ENCODE measurements at regions not wholly inside any gene's neighbourhood (a gene's known extent, or its start where the extent isn't known, plus 50 kb on each side); places are given as distances from the start of the nearest gene placed in this dataset.

DNA sequence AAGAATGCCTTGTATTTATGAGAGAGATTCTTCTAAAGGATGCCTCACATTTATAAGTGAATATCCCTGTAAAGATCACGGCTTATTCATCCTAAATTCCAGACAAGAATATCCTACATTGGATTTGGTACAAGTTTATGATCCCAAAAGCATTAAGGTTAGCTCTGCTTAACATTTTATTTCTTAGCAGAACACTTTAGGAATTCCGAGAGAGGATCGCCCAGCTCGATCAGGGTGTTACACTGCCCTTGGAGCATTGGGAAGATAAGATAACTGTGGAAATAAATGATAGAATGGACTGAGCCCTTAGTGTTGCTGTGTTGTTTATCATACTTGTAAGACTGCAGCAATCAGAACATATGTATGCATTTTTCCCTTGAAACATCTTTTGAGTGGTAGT lies 223.0 kb upstream of the CDIN1 start:
- no peak for DNase-seq (ENCODE audit: low read depth)

DNA sequence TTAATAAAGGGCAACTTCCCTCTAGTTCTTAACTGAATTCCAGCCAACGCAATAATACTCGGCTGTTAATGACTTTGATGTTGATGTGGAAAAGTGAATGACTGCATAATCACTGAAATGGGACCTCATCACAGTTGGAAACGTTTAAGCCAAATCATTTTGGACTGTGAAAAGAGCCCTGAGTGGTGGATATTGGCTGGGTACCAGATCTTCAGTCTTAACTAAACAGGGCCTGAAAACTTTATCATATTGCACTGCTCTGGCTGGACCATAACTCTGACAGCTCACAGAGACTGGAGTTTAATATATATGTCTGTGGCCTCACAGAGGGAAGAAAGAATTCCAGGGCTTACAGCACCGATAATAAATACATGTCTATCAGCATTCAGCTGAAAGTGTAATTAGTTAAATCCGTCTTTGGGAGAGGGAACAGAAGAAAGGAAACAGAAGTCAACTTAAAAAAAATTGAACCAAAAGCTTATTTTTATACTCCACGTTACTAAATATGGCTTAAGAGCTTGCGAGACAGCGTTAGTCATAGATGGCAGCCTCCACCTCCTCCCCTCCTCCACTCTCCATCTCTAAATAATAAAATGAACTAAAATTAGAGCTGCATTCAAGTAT lies 222.3 kb upstream of the CDIN1 start:
- no peak for DNase-seq (ENCODE audit: low read depth)

DNA sequence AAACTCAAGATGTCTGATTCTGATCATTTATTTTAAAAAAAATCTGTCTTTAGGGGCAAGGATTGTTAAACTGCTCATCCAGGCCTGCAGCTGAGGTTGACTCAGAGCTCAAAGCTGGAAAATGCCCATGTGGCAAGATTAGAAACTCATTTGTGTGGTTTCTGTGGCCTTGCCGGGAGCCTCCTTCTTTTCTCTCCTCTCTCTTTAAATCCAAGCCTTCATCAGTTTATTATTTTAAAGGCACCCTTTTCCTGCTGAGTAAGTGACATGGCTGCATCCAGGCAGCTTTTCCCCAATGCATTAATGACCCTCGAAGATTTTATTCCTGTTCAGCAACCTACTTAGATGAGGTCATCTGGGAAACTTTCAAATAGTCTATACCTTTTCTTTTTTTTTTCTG lies 221.3 kb upstream of the CDIN1 start:
- DNase-seq (ENCODE audit: low read depth) = no peak

DNA sequence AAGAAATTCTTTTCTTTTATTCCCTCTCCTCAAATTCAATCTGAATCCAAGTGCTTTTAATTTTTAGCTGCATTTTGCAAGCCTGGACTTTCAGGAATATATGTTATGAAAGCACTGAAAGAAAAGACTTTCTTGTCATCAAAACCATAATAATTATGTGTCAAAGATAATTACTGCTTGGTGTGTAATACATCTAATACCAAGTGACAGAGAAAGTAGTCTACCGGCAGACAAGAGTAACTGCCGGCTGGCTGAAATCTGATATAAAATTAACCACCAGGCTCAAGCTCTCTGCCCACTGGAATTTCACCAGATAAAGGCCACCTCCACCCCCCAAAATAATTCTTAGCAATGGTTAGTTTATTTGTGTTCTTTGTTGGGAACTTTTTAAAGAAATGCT lies 220.9 kb upstream of the CDIN1 start:
- DNase-seq (ENCODE audit: low read depth) = no peak

DNA sequence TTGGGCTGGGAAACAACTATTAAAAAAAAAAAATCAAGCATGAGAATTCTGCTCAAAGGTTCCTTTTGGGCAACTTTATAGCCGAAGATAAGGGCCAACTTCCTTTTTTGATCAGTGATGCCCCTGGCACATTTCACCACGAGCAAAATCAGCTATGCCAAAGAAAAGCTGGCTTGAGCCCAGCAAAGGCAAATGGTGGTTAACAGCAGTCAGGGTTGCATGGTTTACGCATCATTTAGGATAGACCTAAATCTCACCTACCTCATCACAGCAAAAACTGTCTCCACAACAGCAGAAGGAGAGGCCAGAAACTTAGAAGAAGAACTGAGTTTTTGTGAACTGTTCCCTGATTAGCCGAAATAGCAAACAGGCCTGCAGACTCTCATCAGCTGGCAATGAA lies 220.1 kb upstream of the CDIN1 start:
- no peak for DNase-seq (ENCODE audit: low read depth)

DNA sequence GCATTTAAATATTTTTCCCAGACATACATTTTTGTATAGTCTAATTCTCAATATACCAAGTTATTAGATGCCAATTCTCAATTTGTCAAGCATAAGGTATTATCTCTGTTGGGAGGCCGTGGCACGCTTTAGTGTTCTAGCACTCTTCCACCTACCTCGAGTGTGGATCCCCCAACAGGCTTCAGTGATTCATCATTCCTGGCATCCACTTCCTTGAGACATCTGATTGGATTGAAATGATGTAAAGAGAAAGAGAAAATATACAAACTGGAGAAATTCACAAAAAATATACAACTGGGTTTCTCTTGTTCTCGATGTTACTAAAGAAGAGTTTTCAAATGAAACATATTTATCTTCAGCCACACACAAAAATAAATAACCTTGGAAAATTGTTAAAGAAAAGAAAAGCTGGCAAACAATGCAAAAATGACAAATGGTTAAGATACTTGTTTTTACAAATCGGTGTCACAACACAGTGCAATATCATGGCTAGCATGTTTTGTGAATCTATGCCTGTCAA lies 218.0 kb upstream of the CDIN1 start:
- DNase-seq (ENCODE audit: low read depth) = no peak

DNA sequence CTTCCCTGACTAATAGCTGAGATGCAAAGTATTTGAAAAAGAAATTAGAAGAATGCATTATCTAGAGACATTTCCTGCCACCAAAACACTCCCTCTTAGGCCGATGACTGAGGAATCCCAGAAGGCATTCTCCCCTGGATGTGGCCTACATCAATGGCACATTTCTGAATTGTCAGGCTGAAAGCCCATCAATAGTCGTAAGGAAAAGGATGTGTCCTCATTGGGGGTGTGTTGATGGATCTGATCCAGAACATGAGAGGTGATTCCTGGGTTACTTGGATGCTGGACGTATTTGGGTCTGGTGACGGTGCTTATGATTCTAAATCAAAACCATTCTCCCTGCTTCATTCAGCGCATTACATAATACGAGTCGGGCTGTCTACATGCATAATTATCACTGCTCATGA lies 216.9 kb upstream of the CDIN1 start:
- DNase-seq (ENCODE audit: low read depth) = no peak

DNA sequence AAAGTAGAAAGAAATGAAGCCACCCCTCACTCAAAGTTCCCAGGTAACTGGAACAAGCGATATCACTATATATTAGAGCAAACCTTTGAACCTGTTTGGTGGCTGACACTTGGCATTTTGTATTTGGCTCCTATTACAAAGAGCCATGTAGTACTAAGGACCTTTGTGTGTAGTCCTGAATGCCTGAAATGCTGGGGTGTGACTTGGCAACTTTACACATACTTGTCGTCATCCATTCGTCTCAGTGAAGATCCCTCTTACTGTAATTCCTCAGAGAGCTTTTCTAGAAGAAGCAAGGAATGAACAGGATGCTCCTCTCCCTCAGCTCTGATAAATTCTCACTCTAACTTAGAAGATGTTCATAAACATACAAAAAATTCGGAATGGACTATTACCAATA lies 216.1 kb upstream of the CDIN1 start:
- DNase-seq (ENCODE audit: low read depth) = no peak

DNA sequence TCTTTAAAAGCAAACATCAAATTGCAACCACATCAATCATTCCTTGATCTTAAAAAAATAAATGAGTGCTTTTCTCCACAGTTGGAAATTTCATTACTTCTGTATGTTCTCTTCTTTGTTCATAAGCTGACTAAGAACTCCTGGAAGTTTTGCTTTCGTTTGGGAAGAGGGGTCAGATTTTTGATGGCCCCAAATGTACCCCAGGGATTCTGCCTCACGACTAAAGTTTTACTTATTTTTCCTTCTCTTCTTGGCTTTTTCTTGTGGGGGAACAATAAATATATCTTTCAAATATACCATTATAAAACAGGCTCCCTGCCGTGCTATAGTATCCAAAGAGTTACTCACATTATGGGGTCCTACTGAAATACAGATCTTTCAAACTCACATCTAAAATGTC lies 215.0 kb upstream of the CDIN1 start:
- no peak for DNase-seq (ENCODE audit: low read depth)

DNA sequence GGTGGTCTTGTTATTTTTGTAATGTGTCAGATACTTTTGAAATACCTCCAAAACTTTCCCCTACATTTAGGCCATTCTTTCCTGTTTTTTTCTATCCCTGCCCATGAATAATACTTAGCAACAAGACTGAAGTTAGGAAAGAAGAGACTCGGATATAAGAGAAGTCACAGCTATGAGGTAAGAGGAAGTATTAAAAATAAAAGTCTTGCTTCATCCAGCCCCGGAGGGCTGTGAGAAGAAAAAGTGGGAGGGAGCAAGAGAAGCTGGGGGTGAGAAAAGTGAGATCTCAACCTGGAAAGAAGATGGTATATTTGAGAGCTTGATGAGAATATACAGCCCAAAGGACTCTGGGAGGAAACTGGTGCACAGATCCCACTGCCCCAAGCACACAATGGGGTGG lies 213.5 kb upstream of the CDIN1 start:
- no peak for DNase-seq (ENCODE audit: low read depth)

DNA sequence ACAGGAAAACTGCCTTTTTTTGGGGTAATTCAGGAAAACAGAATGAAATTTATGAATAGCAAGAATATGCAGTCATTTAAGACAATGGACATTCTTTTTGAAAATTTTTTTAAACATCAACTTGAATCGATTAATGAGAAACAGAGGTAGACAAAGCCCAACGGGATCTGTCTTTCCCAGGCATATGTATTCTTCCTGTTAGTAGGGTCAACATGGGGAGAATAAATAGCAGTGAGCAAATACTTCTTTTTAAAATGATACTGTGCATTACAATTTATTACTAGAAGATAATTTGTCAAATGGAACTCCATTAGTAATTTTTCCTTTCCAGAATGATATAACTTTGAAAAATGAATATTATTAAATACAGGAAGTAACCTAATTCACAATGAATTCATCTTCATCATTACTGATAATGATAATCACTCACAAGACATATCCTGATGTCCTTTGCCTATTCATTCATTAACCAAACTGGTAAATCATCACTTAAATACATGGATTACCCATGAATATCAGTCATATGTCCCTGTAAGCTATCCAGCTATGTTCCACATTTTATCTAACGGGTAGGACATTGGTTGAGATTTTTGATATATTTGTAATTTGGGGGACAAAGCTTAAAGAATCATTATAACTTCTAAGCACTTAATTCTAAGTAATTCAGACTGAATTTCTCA lies 209.2 kb upstream of the CDIN1 start:
- DNase-seq (ENCODE audit: low read depth) = no peak

DNA sequence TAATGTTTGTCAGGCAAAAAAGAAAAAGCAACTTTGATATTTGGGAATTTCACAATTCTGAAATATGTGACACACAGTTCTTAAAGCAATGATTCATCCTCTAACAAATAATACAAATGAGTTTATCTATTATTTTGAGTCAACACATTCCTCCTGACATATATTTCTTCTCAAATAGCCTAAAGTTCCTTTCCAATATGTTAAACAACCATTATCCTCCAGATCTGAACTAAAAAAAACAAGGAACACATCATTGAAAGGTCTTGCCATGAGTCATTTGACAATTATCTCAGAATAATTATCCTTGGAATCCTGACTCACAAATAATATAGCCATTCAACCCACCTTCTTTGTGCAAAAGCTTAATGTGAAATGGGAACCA lies 208.7 kb upstream of the CDIN1 start:
- DNase-seq (ENCODE audit: low read depth) = no peak

DNA sequence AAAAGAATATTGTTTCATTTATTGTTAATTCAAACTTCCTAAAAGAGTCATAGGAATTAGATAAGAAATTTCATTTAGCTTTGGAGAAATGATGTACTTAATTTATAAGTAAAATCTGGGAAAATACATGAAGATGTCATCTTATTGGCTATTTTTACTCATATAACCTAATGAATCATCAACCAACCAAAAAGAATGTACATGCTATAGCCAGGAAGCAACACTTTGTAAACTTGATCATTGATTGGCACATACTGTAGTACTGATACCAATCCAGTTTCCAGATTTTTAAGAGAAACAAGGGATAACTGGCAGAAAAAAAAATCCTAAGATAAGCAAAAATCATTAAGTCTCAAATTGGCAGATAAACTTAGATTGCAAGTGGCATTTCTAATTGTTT lies 207.9 kb upstream of the CDIN1 start:
- no peak for DNase-seq (ENCODE audit: low read depth)

DNA sequence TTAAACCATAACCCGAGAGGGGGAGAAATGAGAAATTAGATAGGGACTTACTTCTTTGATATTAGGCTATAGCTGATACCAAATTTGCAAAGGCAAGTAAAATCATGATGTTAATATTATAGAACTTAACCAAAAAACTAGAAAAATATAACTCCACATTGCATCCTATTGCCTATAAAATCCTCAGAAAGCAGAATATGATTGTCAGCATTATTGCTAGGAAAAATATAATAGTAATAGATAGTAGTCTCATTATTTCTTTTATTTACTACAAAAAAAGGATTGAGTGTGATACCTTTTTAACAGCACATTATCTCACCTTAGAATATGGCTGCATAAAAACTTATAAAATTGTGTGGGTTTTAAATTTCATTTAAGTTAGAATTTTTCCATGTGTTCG lies 206.5 kb upstream of the CDIN1 start:
- DNase-seq (ENCODE audit: low read depth) = no peak

DNA sequence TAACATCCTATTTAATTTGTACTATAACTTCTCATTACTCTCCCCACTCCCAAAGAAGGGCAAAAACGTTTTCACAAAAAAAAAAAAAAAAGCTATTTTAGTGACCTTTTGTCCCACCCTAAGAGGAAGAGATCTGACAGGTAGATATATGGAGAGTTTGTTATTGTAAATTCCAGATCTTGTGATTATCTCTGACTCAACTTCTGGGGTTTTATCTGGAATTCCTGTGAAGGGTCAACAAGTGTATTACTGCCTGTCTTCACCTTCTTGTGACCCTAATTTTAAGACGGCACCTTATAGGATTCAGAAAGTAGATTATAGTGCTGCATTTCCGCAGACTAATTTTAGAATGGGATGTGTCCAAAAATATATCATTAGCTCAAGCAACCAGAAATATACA lies 205.9 kb upstream of the CDIN1 start:
- DNase-seq (ENCODE audit: low read depth) = no peak

DNA sequence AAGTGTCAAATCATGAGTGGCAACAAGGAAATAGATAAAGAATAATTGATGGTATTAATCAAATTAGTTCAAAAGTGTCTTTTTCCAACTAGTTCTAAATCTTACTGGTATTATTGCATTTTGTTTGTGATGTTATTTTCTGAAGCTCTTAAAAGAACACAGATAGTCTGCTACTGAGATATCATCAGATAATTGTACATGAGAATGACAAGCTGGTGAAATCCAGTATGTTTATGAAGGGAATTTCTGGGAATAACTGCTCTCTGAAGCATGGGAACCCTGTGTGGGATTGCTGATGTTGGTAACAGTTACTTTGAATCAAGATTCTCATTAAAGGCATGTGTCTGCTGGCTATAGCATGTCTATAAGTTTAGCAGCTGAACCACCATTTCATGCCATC lies 190.3 kb upstream of the CDIN1 start:
- DNase-seq (ENCODE audit: low read depth) = no peak

DNA sequence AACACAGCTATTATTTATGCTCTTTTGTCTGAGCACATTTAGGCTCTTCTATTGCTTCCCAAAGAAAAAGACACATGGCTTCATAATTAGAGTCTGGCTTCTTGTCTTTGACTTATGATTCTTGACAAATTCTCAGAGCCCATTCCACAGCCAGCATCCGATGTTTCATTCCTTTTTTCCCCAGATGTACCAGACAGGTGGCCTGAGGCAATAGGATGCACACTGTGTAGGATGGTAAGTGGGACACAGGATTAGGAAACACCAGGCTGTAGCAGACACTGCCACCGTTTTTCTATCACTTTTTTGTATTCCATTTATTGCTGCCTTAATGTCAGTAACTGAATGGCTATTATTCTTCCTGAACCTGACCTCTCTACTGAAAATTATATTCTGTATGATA lies 188.9 kb upstream of the CDIN1 start:
- DNase-seq (ENCODE audit: low read depth) = no peak

DNA sequence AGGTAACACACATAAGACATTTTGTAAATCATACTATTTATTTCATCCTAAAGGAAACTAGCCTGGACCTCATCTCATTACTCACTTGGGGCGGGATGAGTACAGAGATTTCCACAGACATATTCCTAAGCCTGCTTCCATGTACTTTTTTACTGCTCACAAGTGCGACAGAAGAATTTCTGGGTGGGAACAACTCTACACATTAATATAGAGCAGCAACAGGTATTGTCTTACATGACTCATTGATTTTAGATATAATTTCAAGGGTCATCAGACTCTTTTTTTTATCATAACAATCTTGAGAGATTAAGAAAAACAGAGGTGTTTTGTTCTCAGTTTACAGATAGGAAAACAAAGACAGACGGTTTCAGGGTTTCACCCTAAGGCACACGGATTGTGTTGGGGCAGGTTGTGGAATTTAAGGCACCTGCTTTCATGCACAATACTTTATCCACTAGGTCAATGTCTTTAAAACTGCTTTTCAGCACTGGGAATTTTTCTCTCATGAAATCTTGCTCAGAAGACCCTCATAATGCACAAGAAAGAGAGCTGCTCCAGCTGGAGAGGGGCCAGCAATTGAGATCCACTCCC lies 186.7 kb upstream of the CDIN1 start:
- no peak for DNase-seq (ENCODE audit: low read depth)

DNA sequence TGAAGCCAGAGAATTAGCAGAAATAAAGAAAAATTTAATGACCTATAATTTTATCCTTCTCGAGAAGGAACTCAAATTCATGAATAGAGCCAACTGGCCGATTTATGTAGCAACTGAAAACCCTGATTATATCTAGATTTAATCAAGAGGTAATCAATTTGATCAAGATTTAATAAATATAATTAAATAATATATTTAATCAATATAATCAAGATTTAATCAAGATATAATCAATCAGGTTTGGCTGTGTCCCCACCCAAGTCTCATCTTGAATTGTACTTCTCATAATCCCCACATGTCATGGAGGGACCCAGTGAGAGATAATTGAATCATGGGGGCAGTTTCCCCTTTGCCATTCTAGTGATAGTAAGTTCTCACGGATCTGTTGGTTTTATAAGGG lies 181.2 kb upstream of the CDIN1 start:
- DNase-seq (ENCODE audit: low read depth) = no peak

DNA sequence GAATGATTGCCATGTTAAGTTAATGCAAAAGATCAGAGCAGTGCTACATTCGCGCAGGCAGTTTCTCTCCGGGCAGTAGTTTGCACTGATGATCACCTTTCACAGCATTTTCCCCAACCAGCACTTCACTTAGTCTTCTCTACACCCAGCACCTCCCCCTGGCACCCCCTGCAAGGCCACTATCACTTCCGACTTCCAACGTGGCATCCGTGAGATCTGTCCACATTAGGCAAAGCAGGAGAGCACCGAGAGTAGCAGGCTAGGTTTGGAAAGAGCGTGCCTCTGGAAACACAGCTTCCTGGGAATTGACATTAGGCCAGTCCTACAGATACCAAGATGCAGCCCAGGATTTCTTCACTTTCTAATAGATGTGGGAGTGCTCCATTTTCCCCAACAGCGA lies 180.2 kb upstream of the CDIN1 start:
- DNase-seq (ENCODE audit: low read depth) = no peak

DNA sequence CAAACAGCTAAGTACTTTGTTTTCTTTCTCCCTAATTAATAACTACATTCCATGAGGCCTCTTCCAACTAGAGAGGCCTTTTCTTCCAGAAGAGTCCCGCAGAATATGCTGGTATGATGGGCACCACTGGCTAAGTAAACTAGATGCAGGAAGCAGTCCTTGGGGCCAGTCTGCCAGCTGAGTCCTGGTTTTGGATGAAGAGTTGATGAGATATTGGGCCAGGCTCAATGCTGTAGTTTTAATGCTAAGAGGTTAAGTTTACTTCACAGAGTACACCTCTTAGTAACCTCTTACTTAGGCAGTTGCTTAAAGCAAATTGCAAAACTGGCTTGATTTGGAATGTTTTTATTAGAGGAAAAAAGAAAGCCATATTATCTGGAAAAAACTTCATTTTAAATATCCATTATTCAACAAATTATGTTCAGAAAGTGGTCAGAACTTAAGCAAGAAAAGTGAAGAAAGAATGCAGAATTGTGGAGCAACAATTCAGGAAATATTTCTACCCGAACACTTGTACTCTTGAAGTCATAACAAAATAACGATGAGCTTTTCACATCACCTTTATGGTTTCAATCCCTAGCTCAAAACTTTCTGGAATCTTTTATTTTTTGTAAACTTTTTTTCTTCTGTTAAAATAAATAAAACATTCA lies 178.4 kb upstream of the CDIN1 start:
- DNase-seq (ENCODE audit: low read depth) = no peak

DNA sequence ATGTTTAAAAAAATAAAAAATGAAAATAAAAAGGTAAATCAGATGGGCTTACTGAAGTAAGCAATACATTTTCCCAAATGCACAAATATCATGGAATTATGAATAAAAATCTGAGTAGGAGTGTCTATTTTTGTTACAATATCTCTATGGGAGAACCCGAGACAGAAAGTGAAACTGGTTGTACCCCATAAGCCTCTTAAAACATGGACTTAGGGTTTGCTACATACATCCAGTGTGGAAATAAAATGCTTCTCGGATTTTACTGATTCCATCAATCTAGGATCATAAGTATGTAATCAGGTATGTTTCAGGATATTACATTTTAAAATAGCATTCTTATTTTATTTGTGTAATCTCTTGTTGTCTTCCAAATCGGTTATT lies 177.8 kb upstream of the CDIN1 start:
- no peak for DNase-seq (ENCODE audit: low read depth)

DNA sequence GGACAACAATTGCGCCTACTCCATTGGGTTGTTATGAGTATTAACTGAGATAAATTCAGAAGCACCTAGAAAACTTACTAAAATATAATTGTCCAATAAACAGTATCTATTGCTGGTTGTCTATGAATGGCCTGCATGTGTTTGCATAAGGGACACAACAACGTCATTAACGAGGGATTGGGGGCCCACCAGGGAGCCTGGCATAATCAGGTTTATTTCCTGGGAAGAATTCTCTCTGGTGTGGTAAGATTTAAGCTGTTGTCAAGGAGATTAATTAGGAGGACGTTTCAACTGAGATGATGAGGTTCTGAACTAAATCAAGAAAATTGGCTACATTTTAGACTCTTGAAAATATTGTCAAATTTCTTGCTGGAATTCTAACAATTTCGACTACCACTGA lies 176.1 kb upstream of the CDIN1 start:
- DNase-seq (ENCODE audit: low read depth) = no peak

All from activated T-cell treated with anti-CD3 and anti-CD28 coated beads for 48 hours (primary cell).